Thyroid gland (tissue), 4 donors: ENCODE measurements at regions not wholly inside any gene's neighbourhood (a gene's known extent, or its start where the extent isn't known, plus 50 kb on each side); places are given as distances from the start of the nearest gene placed in this dataset.

Experiments
- POLR2A ChIP-seq, 2 donors: fragments of 450-650 bp; IDR thresholded peaks; one replicate each; pipeline ENCODE4 v1.6.1; 2017; ENCODE audit warnings: antibody characterized with exemption in 2 of 2, mild to moderate bottlenecking in 2 of 2, moderate library complexity in 1 of 2
- TF ChIP-seq, protein P1 (sequence below), 6 experiments: fragments of 200-600 bp in 3 of 6; fragments of 450-650 bp in 3 of 6; sonication (generic) in 3 of 6; IDR thresholded peaks; one replicate each; pipeline ENCODE4 v1.5.1; 2016 to 2019; ENCODE audit warnings: antibody characterized with exemption in 6 of 6, mild to moderate bottlenecking in 2 of 6, inconsistent platforms in 1 of 6, moderate library complexity in 1 of 6

DNA sequence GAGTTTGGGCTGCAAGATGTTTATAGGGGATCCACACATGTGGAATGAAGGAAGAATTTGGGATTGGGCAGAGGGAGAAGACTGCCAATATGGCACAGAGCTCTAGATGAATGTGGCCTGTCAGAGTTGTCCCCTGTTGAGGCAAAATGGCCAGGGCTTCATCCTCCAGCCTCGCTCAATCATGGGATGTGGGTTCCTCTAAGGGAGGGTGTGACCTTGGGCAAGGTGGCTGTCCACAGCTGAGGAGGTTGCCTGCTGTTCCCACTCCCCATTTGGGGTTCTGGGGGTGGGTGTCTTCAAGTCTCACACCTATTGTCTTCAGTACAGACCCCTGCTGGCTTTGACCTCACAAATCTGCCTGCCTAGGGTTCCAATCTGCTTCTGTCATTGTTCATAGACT is 121.6 kb upstream of the FAM204A start:
- TF ChIP-seq, protein P1, sequence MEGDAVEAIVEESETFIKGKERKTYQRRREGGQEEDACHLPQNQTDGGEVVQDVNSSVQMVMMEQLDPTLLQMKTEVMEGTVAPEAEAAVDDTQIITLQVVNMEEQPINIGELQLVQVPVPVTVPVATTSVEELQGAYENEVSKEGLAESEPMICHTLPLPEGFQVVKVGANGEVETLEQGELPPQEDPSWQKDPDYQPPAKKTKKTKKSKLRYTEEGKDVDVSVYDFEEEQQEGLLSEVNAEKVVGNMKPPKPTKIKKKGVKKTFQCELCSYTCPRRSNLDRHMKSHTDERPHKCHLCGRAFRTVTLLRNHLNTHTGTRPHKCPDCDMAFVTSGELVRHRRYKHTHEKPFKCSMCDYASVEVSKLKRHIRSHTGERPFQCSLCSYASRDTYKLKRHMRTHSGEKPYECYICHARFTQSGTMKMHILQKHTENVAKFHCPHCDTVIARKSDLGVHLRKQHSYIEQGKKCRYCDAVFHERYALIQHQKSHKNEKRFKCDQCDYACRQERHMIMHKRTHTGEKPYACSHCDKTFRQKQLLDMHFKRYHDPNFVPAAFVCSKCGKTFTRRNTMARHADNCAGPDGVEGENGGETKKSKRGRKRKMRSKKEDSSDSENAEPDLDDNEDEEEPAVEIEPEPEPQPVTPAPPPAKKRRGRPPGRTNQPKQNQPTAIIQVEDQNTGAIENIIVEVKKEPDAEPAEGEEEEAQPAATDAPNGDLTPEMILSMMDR (IDR thresholded peaks at IDR 0.05), result no peak
- TF ChIP-seq POLR2A (IDR thresholded peaks at IDR 0.05), result no peak
